ENCODE measurements at regions not wholly inside any gene's neighbourhood (a gene's known extent, or its start where the extent isn't known, plus 50 kb on each side); places are given as distances from the start of the nearest gene placed in this dataset.

DNA sequence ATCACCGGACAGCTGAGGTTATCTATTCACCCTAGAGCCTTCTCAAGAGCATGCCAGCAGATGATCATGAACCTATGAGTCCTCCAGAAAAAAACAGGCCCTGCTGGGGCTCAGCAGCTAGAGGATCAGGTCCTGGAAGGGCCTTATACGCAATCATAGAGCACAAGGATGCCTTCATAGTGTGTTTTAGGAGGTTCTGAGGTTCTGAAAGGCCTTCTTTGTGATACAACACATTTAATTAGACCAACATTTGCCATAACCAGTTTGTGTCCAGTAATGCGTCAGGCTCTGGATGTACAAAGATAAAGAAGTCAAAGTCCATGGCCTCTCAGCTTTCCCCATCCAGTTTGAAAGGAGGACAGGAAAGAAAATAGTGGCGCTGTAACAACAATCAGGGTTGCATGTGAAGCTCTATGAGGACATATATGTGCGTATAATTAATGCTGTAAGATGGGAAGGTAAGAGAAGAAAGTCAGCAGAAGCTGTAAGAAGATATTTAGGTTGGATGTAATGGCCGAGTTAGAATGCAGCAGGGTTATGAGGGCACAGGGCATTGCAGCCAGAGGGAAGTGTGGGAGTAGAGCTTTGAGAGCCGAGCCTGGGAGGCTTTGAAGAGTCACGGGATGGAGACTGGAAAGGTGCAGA is 302.6 kb upstream of the TBL1XR1 start:
- no peak for TF ChIP-seq TAF1 (IDR thresholded peaks at IDR 0.05; ENCODE audit: borderline replicate concordance, low read depth, low read length)
- no peak for TF ChIP-seq POLR2A (IDR thresholded peaks at IDR 0.05; ENCODE audit: low read depth, low read length)
- TF ChIP-seq POLR2AphosphoS5 (IDR thresholded peaks at IDR 0.05; ENCODE audit: low read depth, low read length) = no peak
